Myocyte (in vitro differentiated cells): ENCODE measurements at regions not wholly inside any gene's neighbourhood (a gene's known extent, or its start where the extent isn't known, plus 50 kb on each side); places are given as distances from the start of the nearest gene placed in this dataset.

Experiments
- DNase-seq: peaks from one replicate; pipeline ENCODE4 v3.0.0-alpha.2; 2012; ENCODE audit warnings: low read depth

GRCh38 chr4:140250989-140251552 lies 97.1 kb upstream of the MAML3 start:
- DNase-seq, result no peak

- peak; percentile 43 for DNase-seq
Observed at GRCh38 chr4:140249351-140249750, 95.4 kb upstream of the MAML3 start.

GRCh38 chr4:140247237-140247636 lies 93.3 kb upstream of the MAML3 start:
- DNase-seq, result no peak

- no peak for DNase-seq
Observed at GRCh38 chr4:140246216-140246615, 92.2 kb upstream of the MAML3 start.

DNA sequence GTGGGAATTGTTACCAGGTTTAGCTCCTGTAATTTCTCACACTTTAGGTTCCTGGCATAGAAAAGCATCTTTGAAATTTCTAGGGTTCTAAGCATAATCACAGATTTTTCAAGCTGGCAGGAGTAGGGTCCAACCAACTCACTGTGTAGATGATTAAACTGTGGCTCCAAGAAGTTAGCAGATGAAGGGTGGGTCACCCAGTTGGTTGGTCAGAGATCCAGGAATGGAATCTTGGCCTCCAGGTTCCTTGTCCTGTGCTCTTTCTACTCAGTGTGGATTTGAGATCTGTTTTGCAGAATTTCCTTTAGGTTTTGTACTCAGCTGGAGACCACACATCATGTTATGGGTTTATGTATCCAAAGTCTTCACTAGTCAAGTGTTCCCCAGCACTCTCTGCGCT lies 90.3 kb upstream of the MAML3 start:
- DNase-seq, result no peak

DNA sequence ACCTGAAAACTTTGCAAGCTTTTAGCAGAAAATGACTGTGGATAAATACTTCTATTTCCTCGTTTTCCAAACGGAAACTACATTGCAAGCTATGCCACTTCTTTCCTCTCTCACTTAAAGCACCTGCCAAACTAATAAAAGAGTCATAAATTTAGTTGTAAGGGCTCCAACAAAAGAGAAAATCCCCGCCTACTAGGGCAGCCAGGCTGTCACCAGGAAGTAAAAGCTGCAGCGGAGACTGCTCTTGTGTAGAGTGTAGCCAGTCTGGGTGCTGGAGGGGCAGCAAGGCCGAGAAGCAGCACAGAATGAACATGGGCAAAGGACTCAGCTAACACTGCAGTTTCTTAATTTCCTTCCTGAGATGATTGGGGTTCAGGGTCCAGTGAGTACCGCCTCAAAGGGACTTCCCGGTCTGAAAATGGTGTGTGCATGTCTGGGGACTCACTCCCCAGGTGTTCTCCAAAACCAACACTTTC lies 89.3 kb upstream of the MAML3 start:
- DNase-seq, result no peak

DNA sequence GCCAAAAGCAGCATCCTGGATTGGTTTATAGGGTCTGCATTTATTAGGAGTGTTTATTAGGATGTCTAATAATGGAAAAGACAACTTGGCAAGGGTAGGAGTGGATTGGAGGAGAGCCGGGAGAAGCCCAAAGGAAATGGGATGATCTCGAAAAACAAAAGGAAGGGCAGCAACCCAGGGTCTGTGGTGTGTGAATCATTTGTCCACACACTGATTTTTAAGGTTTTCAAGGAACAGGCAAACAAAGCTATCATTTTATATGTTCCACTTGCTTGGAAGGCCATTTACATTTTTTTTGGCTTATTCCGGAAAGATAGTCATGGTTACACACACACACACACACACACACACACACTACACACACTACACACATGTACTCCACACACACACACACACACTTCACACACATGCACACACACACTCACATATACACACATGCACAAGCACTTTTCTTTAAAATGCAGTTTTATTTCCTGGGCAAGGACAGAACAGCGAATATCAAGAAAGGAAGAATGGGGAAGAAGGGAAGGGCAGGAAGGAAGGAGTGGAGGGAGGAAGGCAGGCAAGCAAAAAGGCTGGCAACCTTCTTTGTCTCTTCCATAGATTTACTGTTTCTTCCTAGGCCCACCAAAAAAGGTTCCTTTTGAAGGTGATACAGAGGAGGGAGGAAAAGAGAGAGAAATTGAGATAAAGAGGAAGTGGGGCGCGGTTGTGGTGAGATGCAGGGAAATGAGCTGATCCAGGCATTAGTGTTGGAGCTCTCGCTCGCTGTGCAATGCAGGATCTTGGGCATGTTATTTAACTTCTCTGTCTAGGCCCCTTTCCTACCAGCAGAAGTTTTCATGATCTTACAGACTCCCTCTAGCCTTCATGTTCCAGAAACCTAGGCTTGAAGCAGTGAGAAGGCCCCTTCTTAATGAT lies 88.6 kb upstream of the MAML3 start:
- DNase-seq, result no peak

- DNase-seq, result peak; percentile 75
Observed at GRCh38 chr4:140240237-140240636, 86.3 kb upstream of the MAML3 start.

GRCh38 chr4:140239311-140239710 lies 85.3 kb upstream of the MAML3 start:
- peak; percentile 16 for DNase-seq

- DNase-seq, result peak; percentile 94
Observed at GRCh38 chr4:140238351-140239056, 84.5 kb upstream of the MAML3 start.

- DNase-seq, result peak; percentile 76
Observed at GRCh38 chr4:140237616-140238350, 83.8 kb upstream of the MAML3 start.

GRCh38 chr4:140236654-140237169 lies 82.7 kb upstream of the MAML3 start:
- no peak for DNase-seq

DNA sequence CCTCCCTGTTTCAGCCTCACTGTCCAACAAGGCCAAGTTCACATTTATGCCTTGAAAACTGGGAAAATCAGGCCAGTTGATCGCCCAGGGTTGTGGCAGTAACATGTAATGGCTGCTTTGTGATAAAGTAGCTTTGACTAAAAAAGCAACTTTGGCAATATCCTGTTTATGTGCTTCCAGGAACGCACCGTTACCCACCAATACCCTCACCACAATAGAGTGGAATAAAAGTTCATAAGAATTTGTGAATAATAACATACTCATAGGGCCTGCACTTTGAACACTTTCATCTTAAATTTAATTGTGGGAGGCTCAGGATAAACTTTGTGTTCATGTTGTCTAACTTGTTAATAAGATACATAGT lies 80.7 kb upstream of the MAML3 start:
- DNase-seq, result no peak

DNA sequence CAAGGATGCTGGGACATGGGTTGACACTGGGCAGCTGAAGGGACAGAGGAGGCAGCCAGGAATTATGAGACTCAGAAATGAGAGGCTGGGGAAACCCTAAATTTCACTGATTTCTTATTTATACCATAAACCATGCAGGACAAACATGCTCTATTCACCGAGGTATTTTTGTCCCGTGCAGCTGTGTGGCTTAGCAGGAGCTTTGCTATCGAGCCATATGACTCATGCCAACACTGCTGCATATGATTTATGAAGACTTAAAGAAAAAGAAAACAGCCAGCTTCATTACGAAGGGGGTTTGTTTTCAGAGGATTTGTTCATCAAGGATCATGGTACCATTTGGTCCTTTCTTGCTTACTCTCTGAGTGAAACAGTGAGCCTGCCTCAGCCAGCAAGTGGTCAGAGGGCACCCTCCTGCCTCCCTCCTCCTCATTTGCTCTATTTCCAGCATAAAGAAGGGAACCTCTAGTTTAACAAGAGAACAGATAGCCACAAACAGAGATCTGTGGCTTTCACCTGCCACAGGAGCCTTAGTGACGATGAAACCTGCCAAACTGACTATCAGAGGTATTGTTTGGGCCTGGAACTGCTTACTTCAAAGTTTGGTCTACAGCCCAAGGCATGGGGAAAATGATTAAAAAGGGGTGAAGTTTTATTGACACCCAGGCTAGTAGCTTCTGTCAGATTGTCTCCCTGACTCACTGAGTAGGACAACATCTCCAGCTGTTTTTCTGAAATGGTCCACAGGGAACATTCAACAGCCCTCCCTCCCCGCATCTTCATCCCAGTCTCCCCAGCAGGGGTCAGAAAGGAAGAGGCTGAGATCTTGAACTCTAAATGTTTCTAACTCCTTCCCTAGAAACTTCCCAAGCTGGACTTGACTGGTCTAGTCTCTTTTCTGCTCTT lies 80.1 kb upstream of the MAML3 start:
- DNase-seq, result peak; percentile 65

- no peak for DNase-seq
Observed at GRCh38 chr4:140229881-140230280, 75.9 kb upstream of the MAML3 start.

- DNase-seq, result no peak
Observed at GRCh38 chr4:140227286-140227685, 73.3 kb upstream of the MAML3 start.

DNA sequence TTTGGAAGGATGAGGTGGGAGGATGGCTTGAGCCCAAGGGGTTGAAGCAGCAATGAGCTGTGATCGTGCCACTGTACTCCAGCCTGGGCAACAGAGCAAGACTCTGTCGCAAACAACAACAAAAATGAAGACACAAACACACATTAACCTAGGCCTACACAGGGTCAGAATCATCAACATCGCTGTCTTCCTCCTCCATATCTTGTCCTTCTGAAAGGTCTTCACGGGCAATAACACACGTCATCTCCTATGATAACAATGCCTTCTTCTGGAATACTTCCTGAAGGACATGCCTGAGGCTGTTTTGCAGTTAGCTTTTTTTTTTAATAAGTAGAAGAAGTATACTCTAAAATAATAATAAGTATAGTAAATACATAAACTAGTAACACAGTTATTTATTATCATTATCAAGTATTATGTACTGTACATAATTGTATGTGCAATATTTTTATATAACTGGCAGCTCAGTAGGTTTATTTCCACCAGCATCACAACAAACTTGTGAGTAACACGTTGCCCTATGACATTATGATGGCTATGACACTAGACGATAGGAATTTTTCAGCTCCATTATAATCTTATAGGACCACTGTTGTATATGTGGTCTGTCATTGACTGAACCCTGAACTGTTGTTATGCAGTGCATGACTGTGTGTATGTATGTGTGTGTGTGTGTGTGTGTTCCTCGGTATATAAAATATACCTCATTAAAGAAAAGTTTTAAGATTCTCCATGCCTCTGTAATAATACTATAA lies 69.2 kb upstream of the MAML3 start:
- no peak for DNase-seq

GRCh38 chr4:140222171-140222570 lies 68.2 kb upstream of the MAML3 start:
- no peak for DNase-seq

GRCh38 chr4:140220058-140220457 lies 66.1 kb upstream of the MAML3 start:
- DNase-seq, result peak; percentile 28
